K562 (cell line): ENCODE measurements at regions not wholly inside any gene's neighbourhood (a gene's known extent, or its start where the extent isn't known, plus 50 kb on each side); places are given as distances from the start of the nearest gene placed in this dataset.

Experiments
- FOSL1 ChIP-seq: fragments of 200-800 bp; sonication (Bioruptor generic); conservative IDR thresholded peaks from 2 replicates; pipeline ENCODE4 v1.6.1; 2016; ENCODE audit warnings: missing genetic modification characterization, missing compliant biosample characterization
- FOXA3 ChIP-seq, 2 experiments: fragments of 450-650 bp in 1 of 2; sonication (generic) in 1 of 2; formaldehyde crosslinking; IDR thresholded peaks in 1 of 2; conservative IDR thresholded peaks in 1 of 2; 2 replicates each; pipeline versions ENCODE4 v1.4.0 to v1.8.0; 2020 to 2022; ENCODE audit warnings: mild to moderate bottlenecking in 2 of 2, missing genetic modification reagents in 1 of 2
- MTA3 ChIP-seq: fragments of 450-650 bp; formaldehyde crosslinking; IDR thresholded peaks from 2 replicates; pipeline ENCODE4 v1.6.1; 2017; ENCODE audit warnings: mild to moderate bottlenecking, borderline replicate concordance
- PHB ChIP-seq: fragments of 250-450 bp; sonication (Bioruptor Pico); IDR thresholded peaks from 2 replicates; pipeline ENCODE4 v1.5.0; 2021
- RBM39 ChIP-seq: fragments of 200-400 bp; formaldehyde crosslinking; optimal IDR thresholded peaks from 2 replicates; pipeline ENCODE3; 2018; ENCODE audit warnings: low read depth, low read length
- SIN3A ChIP-seq, 2 experiments: fragments of 150-350 bp in 1 of 2; IDR thresholded peaks; 2 replicates each; pipeline ENCODE4 v1.6.1; 2011 to 2016; ENCODE audit warnings: borderline replicate concordance in 2 of 2, low read depth in 2 of 2, low read length in 2 of 2, mild to moderate bottlenecking in 2 of 2, moderate library complexity in 2 of 2; ENCODE audit not compliant: control insufficient read depth in 1 of 2
- TBL1XR1 ChIP-seq, 2 experiments: IDR thresholded peaks; 2 replicates each; pipeline ENCODE4 v1.6.1; 2012; ENCODE audit warnings: improper control_type of control experiment in 2 of 2, low read length in 2 of 2, mild to moderate bottlenecking in 1 of 2
- ZFX ChIP-seq: sonication (generic); formaldehyde crosslinking; IDR thresholded peaks from 2 replicates; pipeline ENCODE4 v1.8.0; 2022; ENCODE audit warnings: mild to moderate bottlenecking, missing genetic modification reagents, moderate library complexity
- ZNF589 ChIP-seq: fragments of 200-800 bp; sonication (Bioruptor generic); IDR thresholded peaks from 2 replicates; pipeline ENCODE4 v1.6.1; 2016; ENCODE audit warnings: low read depth, missing genetic modification characterization, missing compliant biosample characterization
- TF ChIP-seq, protein P1 (sequence below): sonication (generic); formaldehyde crosslinking; IDR thresholded peaks from 2 replicates; pipeline ENCODE4 v1.8.1; 2023; ENCODE audit warnings: mild to moderate bottlenecking, missing genetic modification reagents
- TF ChIP-seq, protein P2 (sequence below): IDR thresholded peaks from 2 replicates; pipeline ENCODE4 v1.6.1; 2011; ENCODE audit warnings: borderline replicate concordance, low read depth, mild to moderate bottlenecking, moderate library complexity, low read length; ENCODE audit not compliant: insufficient read depth, poor library complexity, severe bottlenecking
- TF ChIP-seq, protein P3 (sequence below), 3 experiments: IDR thresholded peaks in 2 of 3; conservative IDR thresholded peaks in 1 of 3; 2 replicates each; pipeline ENCODE4 v1.5.1; 2011 to 2012; ENCODE audit warnings: low read length in 3 of 3, mild to moderate bottlenecking in 3 of 3, control low read depth in 2 of 3, improper control_type of control experiment in 1 of 3, inconsistent platforms in 1 of 3, low read depth in 1 of 3, mixed read lengths in 1 of 3, moderate library complexity in 1 of 3; ENCODE audit not compliant: insufficient read depth in 2 of 3
- TF ChIP-seq, protein P4 (sequence below): sonication (generic); formaldehyde crosslinking; IDR thresholded peaks from 2 replicates; pipeline ENCODE4 v1.8.1; 2022; ENCODE audit warnings: missing genetic modification reagents

DNA sequence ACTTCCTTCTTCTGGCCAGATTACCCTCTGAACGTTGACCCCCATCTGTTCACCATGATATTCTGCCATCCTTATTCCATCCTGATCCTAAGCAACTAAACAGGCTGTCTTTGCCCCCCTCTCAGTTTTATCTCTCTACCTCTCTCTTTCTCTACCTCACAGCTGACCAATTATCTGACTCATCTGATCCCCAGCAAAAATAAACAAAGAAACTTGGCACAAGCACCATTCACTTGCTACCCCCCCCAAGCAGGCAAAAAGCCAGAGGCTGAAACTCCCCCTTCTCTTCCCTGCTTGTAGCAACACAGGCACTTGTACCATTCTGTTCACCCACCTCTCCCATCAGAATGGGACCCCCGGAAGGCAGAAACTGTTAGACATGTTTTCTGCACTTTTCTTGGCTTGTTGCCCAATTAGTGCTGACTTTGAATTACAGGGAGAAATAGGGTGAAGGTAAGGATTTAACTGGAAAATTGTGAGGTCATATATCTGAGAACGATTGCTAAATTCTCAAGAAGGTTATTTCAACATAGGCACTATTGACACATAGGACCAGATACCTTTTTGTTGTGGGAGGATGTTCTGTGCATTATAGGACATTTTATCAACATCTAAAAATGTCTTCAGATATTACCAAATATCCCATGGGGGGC is 163.2 kb downstream of the TOX3 start:
- no peak for TF ChIP-seq TBL1XR1 (IDR thresholded peaks at IDR 0.05; ENCODE audit: low read length in 2 of 2)
- TF ChIP-seq, protein P1, sequence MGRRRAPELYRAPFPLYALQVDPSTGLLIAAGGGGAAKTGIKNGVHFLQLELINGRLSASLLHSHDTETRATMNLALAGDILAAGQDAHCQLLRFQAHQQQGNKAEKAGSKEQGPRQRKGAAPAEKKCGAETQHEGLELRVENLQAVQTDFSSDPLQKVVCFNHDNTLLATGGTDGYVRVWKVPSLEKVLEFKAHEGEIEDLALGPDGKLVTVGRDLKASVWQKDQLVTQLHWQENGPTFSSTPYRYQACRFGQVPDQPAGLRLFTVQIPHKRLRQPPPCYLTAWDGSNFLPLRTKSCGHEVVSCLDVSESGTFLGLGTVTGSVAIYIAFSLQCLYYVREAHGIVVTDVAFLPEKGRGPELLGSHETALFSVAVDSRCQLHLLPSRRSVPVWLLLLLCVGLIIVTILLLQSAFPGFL (CRISPR knock-in tag), result no peak
- no peak for TF ChIP-seq PHB
- TF ChIP-seq MTA3, result no peak
- no peak for TF ChIP-seq ZFX (CRISPR knock-in tag)
- no peak for TF ChIP-seq ZNF589 (CRISPR knock-in tag)
- TF ChIP-seq RBM39, result no peak
- no peak for TF ChIP-seq FOXA3 (CRISPR knock-in tag; conservative IDR thresholded peaks at IDR 0.05 in 1 of 2, IDR thresholded peaks at IDR 0.05 in 1 of 2)
- TF ChIP-seq, protein P2, sequence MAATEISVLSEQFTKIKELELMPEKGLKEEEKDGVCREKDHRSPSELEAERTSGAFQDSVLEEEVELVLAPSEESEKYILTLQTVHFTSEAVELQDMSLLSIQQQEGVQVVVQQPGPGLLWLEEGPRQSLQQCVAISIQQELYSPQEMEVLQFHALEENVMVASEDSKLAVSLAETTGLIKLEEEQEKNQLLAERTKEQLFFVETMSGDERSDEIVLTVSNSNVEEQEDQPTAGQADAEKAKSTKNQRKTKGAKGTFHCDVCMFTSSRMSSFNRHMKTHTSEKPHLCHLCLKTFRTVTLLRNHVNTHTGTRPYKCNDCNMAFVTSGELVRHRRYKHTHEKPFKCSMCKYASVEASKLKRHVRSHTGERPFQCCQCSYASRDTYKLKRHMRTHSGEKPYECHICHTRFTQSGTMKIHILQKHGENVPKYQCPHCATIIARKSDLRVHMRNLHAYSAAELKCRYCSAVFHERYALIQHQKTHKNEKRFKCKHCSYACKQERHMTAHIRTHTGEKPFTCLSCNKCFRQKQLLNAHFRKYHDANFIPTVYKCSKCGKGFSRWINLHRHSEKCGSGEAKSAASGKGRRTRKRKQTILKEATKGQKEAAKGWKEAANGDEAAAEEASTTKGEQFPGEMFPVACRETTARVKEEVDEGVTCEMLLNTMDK, result no peak
- no peak for TF ChIP-seq SIN3A (IDR thresholded peaks at IDR 0.05; ENCODE audit: borderline replicate concordance in 2 of 2, control insufficient read depth in 1 of 2, low read depth in 2 of 2, low read length in 2 of 2)
- TF ChIP-seq, protein P3, sequence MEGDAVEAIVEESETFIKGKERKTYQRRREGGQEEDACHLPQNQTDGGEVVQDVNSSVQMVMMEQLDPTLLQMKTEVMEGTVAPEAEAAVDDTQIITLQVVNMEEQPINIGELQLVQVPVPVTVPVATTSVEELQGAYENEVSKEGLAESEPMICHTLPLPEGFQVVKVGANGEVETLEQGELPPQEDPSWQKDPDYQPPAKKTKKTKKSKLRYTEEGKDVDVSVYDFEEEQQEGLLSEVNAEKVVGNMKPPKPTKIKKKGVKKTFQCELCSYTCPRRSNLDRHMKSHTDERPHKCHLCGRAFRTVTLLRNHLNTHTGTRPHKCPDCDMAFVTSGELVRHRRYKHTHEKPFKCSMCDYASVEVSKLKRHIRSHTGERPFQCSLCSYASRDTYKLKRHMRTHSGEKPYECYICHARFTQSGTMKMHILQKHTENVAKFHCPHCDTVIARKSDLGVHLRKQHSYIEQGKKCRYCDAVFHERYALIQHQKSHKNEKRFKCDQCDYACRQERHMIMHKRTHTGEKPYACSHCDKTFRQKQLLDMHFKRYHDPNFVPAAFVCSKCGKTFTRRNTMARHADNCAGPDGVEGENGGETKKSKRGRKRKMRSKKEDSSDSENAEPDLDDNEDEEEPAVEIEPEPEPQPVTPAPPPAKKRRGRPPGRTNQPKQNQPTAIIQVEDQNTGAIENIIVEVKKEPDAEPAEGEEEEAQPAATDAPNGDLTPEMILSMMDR (IDR thresholded peaks at IDR 0.05 in 2 of 3, conservative IDR thresholded peaks at IDR 0.05 in 1 of 3; ENCODE audit: insufficient read depth in 2 of 3, low read depth in 1 of 3, low read length in 3 of 3), result no peak
- TF ChIP-seq, protein P4, sequence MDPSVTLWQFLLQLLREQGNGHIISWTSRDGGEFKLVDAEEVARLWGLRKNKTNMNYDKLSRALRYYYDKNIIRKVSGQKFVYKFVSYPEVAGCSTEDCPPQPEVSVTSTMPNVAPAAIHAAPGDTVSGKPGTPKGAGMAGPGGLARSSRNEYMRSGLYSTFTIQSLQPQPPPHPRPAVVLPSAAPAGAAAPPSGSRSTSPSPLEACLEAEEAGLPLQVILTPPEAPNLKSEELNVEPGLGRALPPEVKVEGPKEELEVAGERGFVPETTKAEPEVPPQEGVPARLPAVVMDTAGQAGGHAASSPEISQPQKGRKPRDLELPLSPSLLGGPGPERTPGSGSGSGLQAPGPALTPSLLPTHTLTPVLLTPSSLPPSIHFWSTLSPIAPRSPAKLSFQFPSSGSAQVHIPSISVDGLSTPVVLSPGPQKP (CRISPR knock-in tag), result no peak
- no peak for TF ChIP-seq FOSL1 (tag)
